ENCODE measurements at regions not wholly inside any gene's neighbourhood (a gene's known extent, or its start where the extent isn't known, plus 50 kb on each side); places are given as distances from the start of the nearest gene placed in this dataset.

DNA sequence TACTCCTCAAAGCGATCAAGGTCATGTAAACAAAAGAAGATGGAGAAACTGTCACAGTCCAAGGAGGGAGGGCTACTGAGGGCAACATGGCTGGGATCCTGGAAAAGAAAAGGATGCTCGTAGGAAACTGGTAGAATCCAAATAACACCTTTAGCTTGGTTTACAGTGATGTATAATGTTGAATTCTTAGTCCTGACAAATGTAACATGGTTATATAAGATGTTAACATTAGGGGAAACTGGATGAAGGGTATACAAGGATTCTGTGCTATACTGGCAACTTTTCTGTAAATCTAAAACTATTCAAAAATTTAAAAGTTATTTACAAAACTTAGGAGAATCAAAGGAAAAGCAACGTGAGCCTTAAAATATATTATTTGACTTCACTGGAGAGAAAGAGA is 257.0 kb downstream of the TTC32 start:
- H3K4me1 Mint-ChIP-seq, result no peaks in the 10 kb centered on the region
- Histone ChIP-seq H3K4me3 (ENCODE audit: low read length) (no peak overlapping the region), H3K9me3 (ENCODE audit: control insufficient read depth, low read length) (no peaks in the 10 kb centered on the region), H3K36me3 (ENCODE audit: control insufficient read depth, insufficient read depth, low read length) (no peaks in the 10 kb centered on the region), H3K4me1 (ENCODE audit: control insufficient read depth, insufficient read depth, low read length) (no peaks in the 10 kb centered on the region), H3K27ac (ENCODE audit: low read depth, low read length) (no peak overlapping the region), H3K27me3 (ENCODE audit: control insufficient read depth, insufficient read depth, low read length, poor library complexity, severe bottlenecking) (no peaks in the 10 kb centered on the region), H3K9ac (ENCODE audit: extremely low read depth, low read length, poor library complexity, severe bottlenecking) (no peak overlapping the region)
- DNase-seq, result no peak
- no peak overlapping the region for H3K27ac Mint-ChIP-seq
- TF ChIP-seq, protein P1, sequence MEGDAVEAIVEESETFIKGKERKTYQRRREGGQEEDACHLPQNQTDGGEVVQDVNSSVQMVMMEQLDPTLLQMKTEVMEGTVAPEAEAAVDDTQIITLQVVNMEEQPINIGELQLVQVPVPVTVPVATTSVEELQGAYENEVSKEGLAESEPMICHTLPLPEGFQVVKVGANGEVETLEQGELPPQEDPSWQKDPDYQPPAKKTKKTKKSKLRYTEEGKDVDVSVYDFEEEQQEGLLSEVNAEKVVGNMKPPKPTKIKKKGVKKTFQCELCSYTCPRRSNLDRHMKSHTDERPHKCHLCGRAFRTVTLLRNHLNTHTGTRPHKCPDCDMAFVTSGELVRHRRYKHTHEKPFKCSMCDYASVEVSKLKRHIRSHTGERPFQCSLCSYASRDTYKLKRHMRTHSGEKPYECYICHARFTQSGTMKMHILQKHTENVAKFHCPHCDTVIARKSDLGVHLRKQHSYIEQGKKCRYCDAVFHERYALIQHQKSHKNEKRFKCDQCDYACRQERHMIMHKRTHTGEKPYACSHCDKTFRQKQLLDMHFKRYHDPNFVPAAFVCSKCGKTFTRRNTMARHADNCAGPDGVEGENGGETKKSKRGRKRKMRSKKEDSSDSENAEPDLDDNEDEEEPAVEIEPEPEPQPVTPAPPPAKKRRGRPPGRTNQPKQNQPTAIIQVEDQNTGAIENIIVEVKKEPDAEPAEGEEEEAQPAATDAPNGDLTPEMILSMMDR (conservative IDR thresholded peaks at IDR 0.05), result no peak
- H3K4me3 Mint-ChIP-seq, result no peak overlapping the region
- H3K36me3 Mint-ChIP-seq (ENCODE audit: low read depth), result no peaks in the 10 kb centered on the region
- 80 to 92% methylated on average over 1 to 3 of the region's 3 CpGs for WGBS, 2 experiments (ENCODE audit: insufficient coverage in 1 of 2, insufficient read length in 1 of 2)
- H3K9me3 Mint-ChIP-seq, result no peaks in the 10 kb centered on the region
- H3K27me3 Mint-ChIP-seq (ENCODE audit: insufficient read depth), result no peaks in the 10 kb centered on the region

DNA sequence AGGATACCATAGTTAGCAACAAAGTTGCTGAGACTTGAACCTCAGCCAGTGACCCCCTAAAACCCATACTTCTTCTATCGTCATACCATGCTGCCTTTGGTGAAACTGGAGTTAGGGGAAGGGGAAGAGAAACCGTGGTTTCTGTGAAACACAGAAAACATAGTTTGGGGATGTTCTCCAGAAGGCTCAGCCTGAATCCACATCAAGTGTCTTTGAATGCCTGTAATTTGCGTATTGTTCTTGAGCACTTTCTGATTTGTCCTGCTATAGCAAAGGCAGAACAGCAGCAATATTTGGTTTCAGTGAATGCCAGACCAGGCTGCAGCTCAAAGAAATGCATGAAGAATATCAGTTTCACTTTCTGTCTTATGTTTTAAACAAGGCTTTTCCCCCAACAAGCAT is 258.7 kb downstream of the TTC32 start:
- H3K9me3 ChIP-seq (ENCODE audit: control insufficient read depth, low read length), result no peaks in the 10 kb centered on the region
- WGBS, 2 experiments (ENCODE audit: insufficient coverage in 1 of 2, insufficient read length in 1 of 2), result 87 to 100% methylated on average over 1 to 3 of the region's 3 CpGs

DNA sequence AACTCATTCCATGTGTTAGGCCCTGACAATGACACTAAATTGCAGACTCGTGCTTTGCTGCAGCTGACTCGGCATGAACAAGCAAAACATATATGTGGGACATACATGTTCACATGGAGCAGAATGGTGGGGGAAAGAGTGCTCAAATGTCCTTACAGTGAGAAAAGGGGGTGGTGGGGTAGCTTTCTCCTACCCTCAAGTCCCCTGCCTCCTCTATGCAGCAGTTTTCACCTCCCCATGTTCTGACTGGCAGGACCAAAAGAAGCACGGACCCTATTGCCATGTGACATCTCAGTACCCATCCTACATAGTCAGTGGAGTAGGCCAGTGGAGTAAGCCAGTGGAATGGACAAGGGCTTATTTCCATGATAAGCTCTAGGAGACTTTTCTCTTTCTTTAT is 259.3 kb downstream of the TTC32 start:
- Mint-ChIP-seq H3K27me3 (ENCODE audit: insufficient read depth) (no peaks in the 10 kb centered on the region), H3K9me3 (no peaks in the 10 kb centered on the region), H3K36me3 (ENCODE audit: low read depth) (no peaks in the 10 kb centered on the region), H3K4me3 (no peak overlapping the region), H3K4me1 (no peaks in the 10 kb centered on the region), H3K27ac (no peak overlapping the region)
- Histone ChIP-seq H3K36me3 (ENCODE audit: control insufficient read depth, insufficient read depth, low read length) (no peaks in the 10 kb centered on the region), H3K9me3 (ENCODE audit: control insufficient read depth, low read length) (no peaks in the 10 kb centered on the region), H3K4me1 (ENCODE audit: control insufficient read depth, insufficient read depth, low read length) (no peaks in the 10 kb centered on the region), H3K27ac (ENCODE audit: low read depth, low read length) (no peak overlapping the region), H3K4me3 (ENCODE audit: low read length) (no peak overlapping the region), H3K9ac (ENCODE audit: extremely low read depth, low read length, poor library complexity, severe bottlenecking) (no peak overlapping the region), H3K27me3 (ENCODE audit: control insufficient read depth, insufficient read depth, low read length, poor library complexity, severe bottlenecking) (no peaks in the 10 kb centered on the region)
- DNase-seq, result no peak
- TF ChIP-seq, protein P1 (conservative IDR thresholded peaks at IDR 0.05), result no peak
- WGBS, 2 experiments (ENCODE audit: insufficient coverage in 1 of 2, insufficient read length in 1 of 2), result 93 to 94% methylated on average over 3 of the region's 3 CpGs

More for the DNA sequence above, 258.7 kb downstream of the TTC32 start:
- H3K4me1 Mint-ChIP-seq, result no peaks in the 10 kb centered on the region
- Histone ChIP-seq H3K36me3 (ENCODE audit: control insufficient read depth, insufficient read depth, low read length) (no peaks in the 10 kb centered on the region), H3K27ac (ENCODE audit: low read depth, low read length) (no peak overlapping the region), H3K9ac (ENCODE audit: extremely low read depth, low read length, poor library complexity, severe bottlenecking) (no peak overlapping the region), H3K4me1 (ENCODE audit: control insufficient read depth, insufficient read depth, low read length) (no peaks in the 10 kb centered on the region), H3K4me3 (ENCODE audit: low read length) (no peak overlapping the region), H3K27me3 (ENCODE audit: control insufficient read depth, insufficient read depth, low read length, poor library complexity, severe bottlenecking) (no peaks in the 10 kb centered on the region)
- H3K36me3 Mint-ChIP-seq (ENCODE audit: low read depth), result no peaks in the 10 kb centered on the region
- no peak for DNase-seq
- no peak overlapping the region for H3K27ac Mint-ChIP-seq
- no peaks in the 10 kb centered on the region for H3K9me3 Mint-ChIP-seq
- no peaks in the 10 kb centered on the region for H3K27me3 Mint-ChIP-seq (ENCODE audit: insufficient read depth)
- no peak overlapping the region for H3K4me3 Mint-ChIP-seq
- TF ChIP-seq, protein P1 (conservative IDR thresholded peaks at IDR 0.05), result no peak
